Caco-2 (cell line): ENCODE measurements at regions not wholly inside any gene's neighbourhood (a gene's known extent, or its start where the extent isn't known, plus 50 kb on each side); places are given as distances from the start of the nearest gene placed in this dataset.

ENCODE experiments used
- BruUV-seq: library from RNA; stranded (reverse); fragments of 400-500 nt; replicated peaks from 2 replicates; lab custom pipeline; 2021; lab: Mats Ljungman, UMichigan
- CTCF ChIA-PET: fragments of 300-600 bp; sonication (Branson Sonifier 250); formaldehyde crosslinking; loops from one replicate; lab custom pipeline; 2022; ENCODE audit warnings: antibody characterized with exemption; lab: Charles Lee
- POLR2A ChIA-PET: fragments of 300-600 bp; sonication (Branson Sonifier 250); formaldehyde crosslinking; loops from one replicate; lab custom pipeline; 2022; ENCODE audit warnings: antibody characterized with exemption; lab: Charles Lee
- DNase-seq, 2 experiments: peaks; one replicate each; pipeline versions ENCODE4 v3.0.0 to v3.0.0-alpha.2; 2020 to 2022
- H3K27me3 ChIP-seq: replicated peaks from 2 replicates; pipeline ENCODE4 v1.6.0; 2011; ENCODE audit warnings: low read length; ENCODE audit not compliant: control insufficient read depth, insufficient read depth
- H3K36me3 ChIP-seq: 2 replicates; pipeline ENCODE4 v1.5.1; 2011; ENCODE audit warnings: low read length; ENCODE audit not compliant: control insufficient read depth, insufficient read depth
- H3K4me1 ChIP-seq: fragments of 250-450 bp; sonication (Bioruptor Pico); 2 replicates; pipeline ENCODE4 v1.5.1; 2020; ENCODE audit warnings: mild to moderate bottlenecking
- H3K4me3 ChIP-seq: 2 replicates; pipeline ENCODE4 v1.5.1; 2011; ENCODE audit warnings: low read depth, mild to moderate bottlenecking, control low read depth, low read length
- H3K9me3 ChIP-seq: fragments of 250-450 bp; sonication (Bioruptor Pico); 2 replicates; pipeline ENCODE4 v1.5.1; 2020; ENCODE audit warnings: mild to moderate bottlenecking, moderate library complexity
- H3K27ac Mint-ChIP-seq: one replicate; pipeline ENCODE4 v1.8.0; 2022; ENCODE audit warnings: mixed read lengths; ENCODE audit not compliant: unreplicated experiment
- H3K27me3 Mint-ChIP-seq: one replicate; pipeline ENCODE4 v1.8.0; 2022; ENCODE audit warnings: mixed read lengths; ENCODE audit not compliant: insufficient read depth, unreplicated experiment
- H3K36me3 Mint-ChIP-seq: one replicate; pipeline ENCODE4 v1.8.0; 2022; ENCODE audit warnings: mild to moderate bottlenecking, mixed read lengths; ENCODE audit not compliant: insufficient read depth, unreplicated experiment
- H3K4me1 Mint-ChIP-seq: one replicate; pipeline ENCODE4 v1.8.0; 2022; ENCODE audit warnings: low read depth, mixed read lengths; ENCODE audit not compliant: unreplicated experiment
- H3K4me3 Mint-ChIP-seq: one replicate; pipeline ENCODE4 v1.8.0; 2022; ENCODE audit warnings: mild to moderate bottlenecking, moderate library complexity, mixed read lengths; ENCODE audit not compliant: unreplicated experiment
- H3K9me3 Mint-ChIP-seq: one replicate; pipeline ENCODE4 v1.8.0; 2022; ENCODE audit warnings: mixed read lengths; ENCODE audit not compliant: unreplicated experiment
- CTCF ChIP-seq, 2 experiments: fragments of 200-600 bp in 1 of 2; IDR thresholded peaks; 1 replicate in 1 of 2; 2 replicates in 1 of 2; pipeline versions ENCODE4 v1.5.1 to v1.8.0; 2011 to 2022; ENCODE audit warnings: antibody characterized with exemption in 1 of 2, control low read depth in 1 of 2, inconsistent platforms in 1 of 2, low read depth in 1 of 2, low read length in 1 of 2, mild to moderate bottlenecking in 1 of 2, moderate library complexity in 1 of 2; ENCODE audit not compliant: insufficient read depth in 1 of 2, severe bottlenecking in 1 of 2, unreplicated experiment in 1 of 2
- intact Hi-C: fragments of 100-400 bp; cut with micrococcal nuclease; formaldehyde crosslinking; loops from one replicate; pipeline ENCODE4 v1.10.0; 2022; ENCODE audit not compliant: unreplicated experiment

- H3K27me3 ChIP-seq: no peaks in the 10 kb centered on the region
- no TSS peak for BruUV-seq
- H3K9me3 ChIP-seq: no peaks in the 10 kb centered on the region; the same call in 1 of the 2 replicates
- peaks cover 23% of the 10 kb centered on the region; the same call in 1 of the 2 replicates for H3K4me1 ChIP-seq
- H3K4me3 ChIP-seq: no peak overlapping the region
- H3K36me3 Mint-ChIP-seq: no peaks in the 10 kb centered on the region
- H3K9me3 Mint-ChIP-seq: no peaks in the 10 kb centered on the region
- POLR2A ChIA-PET: no interaction called here
- no peaks in the 10 kb centered on the region for H3K27me3 Mint-ChIP-seq
- no peak overlapping the region for H3K27ac Mint-ChIP-seq
- TF ChIP-seq CTCF (IDR thresholded peaks at IDR 0.05; ENCODE audit: insufficient read depth in 1 of 2, low read depth in 1 of 2, low read length in 1 of 2, severe bottlenecking in 1 of 2, unreplicated experiment in 1 of 2): no peak
- CTCF ChIA-PET: no interaction called here
- no peak for DNase-seq
- intact Hi-C loops: no loop called here
- no peak overlapping the region for H3K4me3 Mint-ChIP-seq
- H3K36me3 ChIP-seq: no peaks in the 10 kb centered on the region
- H3K4me1 Mint-ChIP-seq: no peaks in the 10 kb centered on the region
Measured at GRCh38 chr3:194925614-194926013, 239.9 kb downstream of the FAM43A start.

GRCh38 chr3:194928227-194928626 is 242.5 kb downstream of the FAM43A start:
- CTCF ChIA-PET: no interaction called here
- BruUV-seq: no TSS peak
- Histone ChIP-seq H3K9me3 (no peaks in the 10 kb centered on the region; the same call in 1 of the 2 replicates), H3K4me1 (peaks cover 14% of the 10 kb centered on the region; the same call in 1 of the 2 replicates), H3K27me3 (no peaks in the 10 kb centered on the region), H3K36me3 (no peaks in the 10 kb centered on the region), H3K4me3 (no peak overlapping the region)
- intact Hi-C loops: no loop called here
- DNase-seq: peak in 1 of 2 experiments; percentile 35
- Mint-ChIP-seq H3K4me3 (no peak overlapping the region), H3K9me3 (no peaks in the 10 kb centered on the region), H3K4me1 (no peaks in the 10 kb centered on the region), H3K36me3 (no peaks in the 10 kb centered on the region), H3K27ac (peak overlapping the region; percentile 4), H3K27me3 (no peaks in the 10 kb centered on the region)
- no peak for TF ChIP-seq CTCF (IDR thresholded peaks at IDR 0.05; ENCODE audit: insufficient read depth in 1 of 2, low read depth in 1 of 2, low read length in 1 of 2, severe bottlenecking in 1 of 2, unreplicated experiment in 1 of 2)
- POLR2A ChIA-PET: no interaction called here

- Mint-ChIP-seq H3K4me1 (no peaks in the 10 kb centered on the region), H3K27me3 (no peaks in the 10 kb centered on the region), H3K4me3 (no peak overlapping the region), H3K27ac (no peak overlapping the region), H3K36me3 (no peaks in the 10 kb centered on the region), H3K9me3 (no peaks in the 10 kb centered on the region)
- no peak for DNase-seq
- no peak overlapping the region for H3K4me3 ChIP-seq
- POLR2A ChIA-PET: no interaction called here
- H3K27me3 ChIP-seq: no peaks in the 10 kb centered on the region
- H3K4me1 ChIP-seq: peaks cover 14% of the 10 kb centered on the region; the same call in 1 of the 2 replicates
- no peaks in the 10 kb centered on the region for H3K36me3 ChIP-seq
- BruUV-seq: no TSS peak
- CTCF ChIA-PET: no interaction called here
- H3K9me3 ChIP-seq: no peaks in the 10 kb centered on the region; the same call in 1 of the 2 replicates
- TF ChIP-seq CTCF (IDR thresholded peaks at IDR 0.05; ENCODE audit: insufficient read depth in 1 of 2, low read depth in 1 of 2, low read length in 1 of 2, severe bottlenecking in 1 of 2, unreplicated experiment in 1 of 2): no peak
- intact Hi-C loops: no loop called here
Measured at GRCh38 chr3:194928831-194929577, 243.3 kb downstream of the FAM43A start.
